Left lung (tissue), 4 donors: ENCODE measurements at regions not wholly inside any gene's neighbourhood (a gene's known extent, or its start where the extent isn't known, plus 50 kb on each side); places are given as distances from the start of the nearest gene placed in this dataset.

Source experiments
- ATAC-seq: fragments of 200-7000 bp; cut with Tn5 transposase; one replicate; pipeline ENCODE4 v1.9.1; 2020; ENCODE audit warnings: moderate library complexity
- DNase-seq, 4 donors: peaks; one replicate each; pipeline ENCODE4 v3.0.0-alpha.2; 2013 to 2020
- H3K27ac ChIP-seq, 2 donors: fragments of 200-600 bp; sonication (generic) in 1 of 2; one replicate each; pipeline versions ENCODE4 v1.5.0 to v1.8.0; 2020 to 2021
- H3K27me3 ChIP-seq, 2 donors: fragments of 200-600 bp; sonication (generic) in 1 of 2; one replicate each; pipeline versions ENCODE4 v1.5.0 to v1.8.0; 2020 to 2021
- H3K36me3 ChIP-seq, 2 donors: fragments of 200-600 bp; sonication (generic) in 1 of 2; one replicate each; pipeline versions ENCODE4 v1.5.0 to v1.8.0; 2020 to 2021
- H3K4me1 ChIP-seq, 2 donors: fragments of 200-600 bp; one replicate each; pipeline ENCODE4 v1.8.0; 2021
- H3K4me3 ChIP-seq, 2 donors: fragments of 200-600 bp; sonication (generic) in 1 of 2; one replicate each; pipeline versions ENCODE4 v1.5.0 to v1.8.0; 2020 to 2021; ENCODE audit warnings: mild to moderate bottlenecking in 1 of 2
- H3K9me3 ChIP-seq, 2 donors: fragments of 200-600 bp; sonication (generic) in 1 of 2; one replicate each; pipeline versions ENCODE4 v1.5.0 to v1.8.0; 2020 to 2021
- CTCF ChIP-seq, 2 donors: fragments of 200-600 bp; sonication (generic) in 1 of 2; IDR thresholded peaks; one replicate each; pipeline versions ENCODE4 v1.5.0 to v1.8.0; 2021; ENCODE audit warnings: antibody characterized with exemption in 2 of 2
- intact Hi-C, 2 donors: fragments of 100-400 bp; cut with DNase I; formaldehyde crosslinking; loops; one replicate each; pipeline versions ENCODE4 v1.11.2 to v1.14.2; 2022
- donor health status: DM: no; HTN: yes; CAD: no.
- donor health status: DM: no; HTN: no; CAD: no.

GRCh38 chr11:97574976-97575665 is 1185.3 kb downstream of the JRKL start:
- H3K27ac ChIP-seq = no peak overlapping the region
- no peak overlapping the region for H3K4me3 ChIP-seq
- intact Hi-C loops = no loop called here
- peaks cover 0 to 2% of the 10 kb centered on the region in 2 donors for H3K9me3 ChIP-seq
- ATAC-seq = no peak
- H3K27me3 ChIP-seq = no peaks in the 10 kb centered on the region
- DNase-seq = no peak
- H3K36me3 ChIP-seq = no peaks in the 10 kb centered on the region
- H3K4me1 ChIP-seq = no peaks in the 10 kb centered on the region
- no peak for TF ChIP-seq CTCF (IDR thresholded peaks at IDR 0.05)

- H3K27ac ChIP-seq = no peak overlapping the region
- H3K4me3 ChIP-seq = no peak overlapping the region
- no peak for TF ChIP-seq CTCF (IDR thresholded peaks at IDR 0.05)
- intact Hi-C loops = no loop called here
- no peaks in the 10 kb centered on the region for H3K27me3 ChIP-seq
- no peaks in the 10 kb centered on the region for H3K36me3 ChIP-seq
- no peak for ATAC-seq
- peaks cover 0 to 29% of the 10 kb centered on the region in 2 donors for H3K9me3 ChIP-seq
- H3K4me1 ChIP-seq = no peaks in the 10 kb centered on the region
- no peak for DNase-seq
Observed at GRCh38 chr11:97607291-97608000, 1217.6 kb downstream of the JRKL start.

- Histone ChIP-seq H3K4me1 (no peaks in the 10 kb centered on the region), H3K27ac (no peak overlapping the region), H3K9me3 (peaks cover 0 to 29% of the 10 kb centered on the region in 2 donors), H3K4me3 (no peak overlapping the region), H3K27me3 (no peaks in the 10 kb centered on the region), H3K36me3 (no peaks in the 10 kb centered on the region)
- ATAC-seq (no peak), DNase-seq (no peak)
- TF ChIP-seq CTCF (IDR thresholded peaks at IDR 0.05) = no peak
- intact Hi-C loops = no loop called here
Observed at GRCh38 chr11:97610000-97610399, 1220.2 kb downstream of the JRKL start.

GRCh38 chr11:97610854-97611253 is 1221.0 kb downstream of the JRKL start:
- no peak overlapping the region for H3K27ac ChIP-seq
- ATAC-seq = no peak
- H3K4me3 ChIP-seq = no peak overlapping the region
- no peak for DNase-seq
- H3K9me3 ChIP-seq = peaks cover 0 to 30% of the 10 kb centered on the region in 2 donors
- no peaks in the 10 kb centered on the region for H3K4me1 ChIP-seq
- no peaks in the 10 kb centered on the region for H3K36me3 ChIP-seq
- intact Hi-C loops = no loop called here
- no peaks in the 10 kb centered on the region for H3K27me3 ChIP-seq
- TF ChIP-seq CTCF (IDR thresholded peaks at IDR 0.05) = no peak

- TF ChIP-seq CTCF (IDR thresholded peaks at IDR 0.05) = no peak
- H3K9me3 ChIP-seq = peaks cover 0 to 35% of the 10 kb centered on the region in 2 donors
- peak in 1 of 4 donors; percentile 45 for DNase-seq
- H3K4me1 ChIP-seq = no peaks in the 10 kb centered on the region
- H3K27ac ChIP-seq = no peak overlapping the region
- no peaks in the 10 kb centered on the region for H3K36me3 ChIP-seq
- no peak overlapping the region for H3K4me3 ChIP-seq
- intact Hi-C loops = no loop called here
- ATAC-seq = no peak
- H3K27me3 ChIP-seq = no peaks in the 10 kb centered on the region
Observed at GRCh38 chr11:97611345-97611744, 1221.5 kb downstream of the JRKL start.
